HT1080 (cell line): ENCODE measurements at regions not wholly inside any gene's neighbourhood (a gene's known extent, or its start where the extent isn't known, plus 50 kb on each side); places are given as distances from the start of the nearest gene placed in this dataset.

Experiments used
- DNase-seq: peaks from one replicate; pipeline ENCODE4 v3.0.0-alpha.2; 2015; ENCODE audit warnings: low read depth

- no peak for DNase-seq
Observed at GRCh38 chr5:4977416-4978110, 162.6 kb upstream of the ADAMTS16 start.

- DNase-seq = no peak
Observed at GRCh38 chr5:4980201-4980600, 159.9 kb upstream of the ADAMTS16 start.

DNA sequence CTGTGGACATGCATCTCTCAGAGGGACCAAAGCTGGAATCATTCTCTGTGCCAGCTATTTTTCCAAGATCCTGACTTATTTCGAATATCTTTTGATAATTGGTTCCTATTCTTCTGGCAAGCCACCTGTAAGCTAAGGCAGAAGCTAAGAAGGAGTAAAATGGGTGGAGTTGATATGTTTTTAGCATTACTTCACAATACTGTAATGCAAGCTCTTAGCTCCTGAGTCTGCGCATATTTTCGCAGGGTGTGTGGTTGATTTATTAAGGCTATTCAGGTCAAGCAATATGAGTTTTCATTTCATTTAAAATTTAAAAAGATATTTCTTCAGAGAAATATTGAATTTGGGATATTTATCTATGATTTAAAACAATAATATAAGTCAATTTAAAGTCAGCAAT lies 158.5 kb upstream of the ADAMTS16 start:
- no peak for DNase-seq

DNA sequence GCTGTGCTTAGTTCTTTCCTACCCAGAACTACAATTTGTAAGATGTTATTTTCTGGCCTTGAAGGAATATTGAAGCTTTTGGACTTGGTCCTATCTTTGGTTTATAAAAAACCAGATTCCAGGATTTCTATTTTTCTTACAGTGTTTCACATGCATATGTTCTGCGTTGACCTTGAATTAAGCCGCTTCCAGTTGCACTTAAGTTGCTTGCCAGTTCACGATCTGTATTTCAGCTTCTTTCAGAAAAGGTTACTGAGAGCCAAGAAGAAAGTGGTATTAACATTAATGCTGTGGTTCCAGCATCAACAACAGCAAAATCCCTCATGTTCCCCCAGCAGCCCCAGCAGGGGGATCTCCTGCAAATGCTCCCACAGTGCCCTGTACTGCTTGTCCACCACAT lies 156.4 kb upstream of the ADAMTS16 start:
- no peak for DNase-seq

DNA sequence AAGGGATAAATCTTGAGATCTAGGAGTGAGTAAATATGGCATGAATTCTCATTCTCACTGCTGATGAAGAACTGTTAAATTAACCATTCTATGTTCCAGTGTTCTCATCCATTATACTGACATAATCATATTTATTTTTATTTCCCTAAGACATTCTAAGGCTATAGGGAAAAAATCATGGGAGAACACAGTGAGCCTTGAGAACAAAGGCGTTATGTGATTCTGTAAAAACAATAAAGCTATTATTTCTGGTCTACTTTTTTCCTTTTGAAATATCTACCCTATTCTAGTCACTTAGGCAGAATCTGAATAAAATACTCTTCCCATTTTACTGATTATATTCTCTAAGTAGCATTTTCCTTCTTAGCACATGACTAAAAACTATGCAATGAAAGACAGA lies 155.7 kb upstream of the ADAMTS16 start:
- no peak for DNase-seq

DNA sequence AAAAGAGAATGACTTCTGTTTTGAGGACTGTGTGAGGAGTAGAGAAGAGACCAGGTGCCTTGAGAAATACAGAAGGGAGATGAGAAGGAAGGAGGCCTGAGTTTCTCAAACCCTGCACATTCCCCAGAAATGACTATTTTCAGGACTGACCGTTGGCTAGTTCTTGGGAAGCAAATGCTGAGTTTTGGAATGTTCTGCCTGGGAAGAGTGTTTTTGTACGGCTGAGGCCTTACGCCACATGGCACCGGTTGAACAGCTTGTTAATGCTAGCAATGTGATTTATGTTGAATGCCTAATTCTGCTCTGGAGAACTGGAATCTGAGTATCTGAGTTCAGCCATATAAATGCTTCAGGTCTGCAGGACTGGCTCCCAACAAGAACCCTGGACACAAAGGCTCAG lies 152.7 kb upstream of the ADAMTS16 start:
- DNase-seq = no peak

DNA sequence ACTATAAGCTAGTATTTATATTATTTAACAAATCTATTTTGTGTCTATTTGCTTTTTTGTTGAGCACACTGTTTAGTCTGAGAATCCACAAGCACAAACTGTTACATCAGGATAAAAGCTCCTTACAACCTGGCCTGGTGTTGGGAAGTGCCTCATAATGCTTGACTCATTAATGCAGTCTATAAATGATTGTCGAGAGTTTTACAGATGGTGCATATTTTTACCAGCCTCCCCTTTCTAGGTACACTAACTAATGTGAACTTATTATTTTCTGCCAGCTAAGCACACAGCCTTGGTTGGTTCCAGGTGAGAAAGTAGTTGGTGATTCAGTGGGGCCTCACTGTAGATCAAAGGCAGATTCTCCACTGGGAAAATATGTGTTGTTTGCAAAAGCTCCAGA lies 151.0 kb upstream of the ADAMTS16 start:
- DNase-seq = no peak

DNA sequence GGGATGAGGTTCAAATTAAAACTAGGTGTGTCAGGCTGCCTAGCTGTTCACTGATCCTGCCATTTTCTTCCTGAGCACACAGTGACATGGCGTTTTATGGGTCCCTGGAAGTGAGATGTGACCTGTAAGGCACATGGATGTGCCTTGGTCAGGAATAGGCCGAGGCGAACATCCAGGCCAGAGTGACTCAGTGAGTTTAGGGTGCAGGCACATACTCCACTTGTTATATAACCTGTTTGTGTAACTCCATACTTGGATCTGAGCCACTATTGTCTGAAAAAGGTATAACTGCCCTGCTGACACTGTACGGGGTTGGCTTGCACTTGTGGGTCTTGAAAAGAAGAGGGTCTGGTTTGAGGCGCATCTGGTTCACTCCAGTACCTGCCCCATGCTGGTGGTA lies 150.1 kb upstream of the ADAMTS16 start:
- no peak for DNase-seq

GRCh38 chr5:4990462-4990861 lies 149.7 kb upstream of the ADAMTS16 start:
- no peak for DNase-seq

DNA sequence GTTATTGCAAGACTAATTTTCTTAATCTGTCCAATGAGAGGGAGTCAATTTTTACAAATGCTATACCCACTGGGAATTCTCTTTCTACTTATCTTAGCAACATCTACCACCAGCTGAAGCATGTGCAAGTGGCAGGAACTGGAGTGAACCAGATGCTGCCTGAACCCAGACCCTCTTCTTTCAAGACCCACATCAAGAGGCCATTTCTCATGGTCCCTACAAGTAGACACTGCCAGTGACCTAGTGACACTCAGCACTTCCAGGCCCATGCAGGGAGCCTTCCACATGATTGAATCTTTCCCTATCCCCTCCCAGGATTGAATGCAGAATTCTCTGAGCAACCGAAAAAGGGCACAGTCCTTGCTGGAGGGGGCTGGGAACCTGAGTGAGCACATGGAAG lies 148.2 kb upstream of the ADAMTS16 start:
- no peak for DNase-seq

DNA sequence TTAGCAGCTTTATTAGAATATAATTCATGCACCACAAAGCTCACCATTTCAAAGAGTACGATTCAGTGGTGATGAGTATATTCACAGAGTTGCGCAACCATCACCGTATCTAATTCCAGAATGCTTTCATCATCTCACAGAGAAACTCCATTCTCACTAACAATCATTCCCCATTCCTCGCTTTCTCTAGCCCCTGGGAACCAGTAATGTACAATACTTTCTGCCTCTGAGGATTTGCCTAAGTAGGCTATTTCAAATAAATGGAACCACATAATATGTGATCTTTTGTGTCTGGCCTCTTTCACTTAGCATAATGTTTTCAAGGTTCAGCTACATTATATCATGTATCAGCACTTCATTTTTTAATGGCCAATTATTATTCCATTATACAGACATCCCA lies 145.1 kb upstream of the ADAMTS16 start:
- peak; percentile 50 for DNase-seq

DNA sequence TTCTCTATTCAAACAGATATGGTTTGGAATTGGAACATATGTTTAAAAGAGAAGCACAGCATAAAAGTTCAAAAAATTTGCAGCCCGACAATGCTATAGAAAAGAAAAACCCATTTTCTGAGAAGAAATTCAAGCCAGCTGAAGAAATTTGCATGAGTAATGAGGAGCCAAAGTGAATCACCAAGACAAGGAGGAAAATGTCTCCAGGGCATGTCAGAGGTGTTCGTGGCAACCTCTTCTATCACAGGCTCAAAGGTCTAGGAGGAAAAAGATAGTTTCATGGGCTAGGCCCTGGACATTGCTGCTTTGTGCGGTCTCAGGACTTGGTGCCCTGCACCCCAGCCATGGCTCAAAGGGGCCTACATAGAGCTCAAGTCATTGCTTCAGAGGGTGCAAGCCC lies 134.8 kb upstream of the ADAMTS16 start:
- no peak for DNase-seq

- DNase-seq = no peak
Observed at GRCh38 chr5:5006548-5006947, 133.6 kb upstream of the ADAMTS16 start.

DNA sequence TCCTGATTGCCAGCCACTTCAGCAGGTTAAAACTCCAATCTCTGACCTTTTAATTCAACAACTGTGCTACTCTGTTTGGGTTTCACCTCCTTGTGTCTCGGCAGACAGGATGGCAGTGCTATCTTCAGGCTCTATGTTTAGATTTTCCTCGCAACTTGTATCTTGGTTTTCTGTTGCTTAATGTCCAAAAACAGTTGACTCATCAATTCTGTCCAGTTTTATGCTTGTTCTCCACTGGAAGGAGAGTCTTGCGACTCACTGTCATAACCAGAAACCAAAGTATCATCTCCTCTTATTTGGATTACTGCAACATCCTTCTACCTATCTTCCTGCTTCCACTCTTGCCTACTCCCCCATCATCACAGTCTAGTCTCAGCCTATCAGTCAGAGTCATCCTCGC lies 130.9 kb upstream of the ADAMTS16 start:
- no peak for DNase-seq

GRCh38 chr5:5011151-5011550 lies 129.0 kb upstream of the ADAMTS16 start:
- DNase-seq = no peak

GRCh38 chr5:5014586-5015235 lies 125.4 kb upstream of the ADAMTS16 start:
- peak; percentile 75 for DNase-seq

DNA sequence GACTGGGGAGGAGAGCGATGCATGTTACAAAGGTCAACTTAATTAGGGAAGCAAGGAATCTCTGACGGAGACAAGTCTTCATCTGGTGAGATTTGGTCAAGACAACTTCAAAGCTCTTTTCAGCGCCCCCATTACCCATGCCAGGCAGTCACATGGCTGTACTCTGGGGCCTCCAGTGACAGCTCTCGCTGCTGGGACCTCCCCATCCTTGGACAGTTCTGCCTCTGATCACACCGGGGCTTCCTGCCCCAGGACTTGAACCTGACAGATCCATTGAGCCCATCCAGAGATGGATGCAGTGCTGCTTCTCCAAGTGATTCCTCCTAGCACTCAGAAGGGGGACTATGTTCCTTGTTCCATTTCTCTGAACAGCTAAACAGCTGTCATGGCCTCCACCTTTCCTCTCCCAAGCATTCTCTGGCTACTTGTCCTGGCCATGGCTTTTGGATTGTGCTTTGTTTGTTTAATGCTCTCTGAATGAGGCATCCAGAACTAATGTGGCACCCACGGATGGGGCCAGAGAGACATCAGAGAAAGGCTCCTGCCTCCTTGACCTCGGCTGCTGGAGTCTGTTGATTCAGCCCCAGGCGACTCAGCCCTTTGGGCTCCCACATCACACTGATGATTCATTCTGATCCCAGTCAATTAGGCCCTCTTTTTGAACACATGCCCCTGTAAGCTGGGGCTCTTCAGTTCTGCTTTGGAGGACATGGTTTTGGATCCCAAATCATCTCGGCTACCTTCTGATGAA lies 122.1 kb upstream of the ADAMTS16 start:
- peak; percentile 76 for DNase-seq

- peak; percentile 59 for DNase-seq
Observed at GRCh38 chr5:5018578-5018970, 121.6 kb upstream of the ADAMTS16 start.

DNA sequence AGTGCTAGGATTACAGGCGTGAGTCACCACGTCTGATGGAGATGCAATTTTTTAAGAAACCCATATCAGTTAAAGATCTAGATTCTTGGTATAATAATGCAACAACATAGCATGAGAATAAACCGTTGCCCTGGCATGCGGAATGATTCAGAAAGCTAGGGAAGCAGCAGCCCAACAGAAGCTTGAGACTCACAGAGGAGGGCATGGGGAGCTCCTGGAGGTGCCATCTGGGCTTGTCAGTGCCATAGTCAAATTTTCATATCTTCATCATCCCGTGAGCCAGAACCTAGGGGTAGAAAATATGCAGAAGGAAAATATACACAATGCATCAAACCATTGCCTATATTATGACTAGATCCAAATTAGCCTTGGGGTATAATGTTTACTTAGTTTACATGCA lies 118.7 kb upstream of the ADAMTS16 start:
- no peak for DNase-seq

GRCh38 chr5:5025098-5025773 lies 114.9 kb upstream of the ADAMTS16 start:
- DNase-seq = no peak

GRCh38 chr5:5025774-5026408 lies 114.2 kb upstream of the ADAMTS16 start:
- DNase-seq = peak; percentile 76

DNA sequence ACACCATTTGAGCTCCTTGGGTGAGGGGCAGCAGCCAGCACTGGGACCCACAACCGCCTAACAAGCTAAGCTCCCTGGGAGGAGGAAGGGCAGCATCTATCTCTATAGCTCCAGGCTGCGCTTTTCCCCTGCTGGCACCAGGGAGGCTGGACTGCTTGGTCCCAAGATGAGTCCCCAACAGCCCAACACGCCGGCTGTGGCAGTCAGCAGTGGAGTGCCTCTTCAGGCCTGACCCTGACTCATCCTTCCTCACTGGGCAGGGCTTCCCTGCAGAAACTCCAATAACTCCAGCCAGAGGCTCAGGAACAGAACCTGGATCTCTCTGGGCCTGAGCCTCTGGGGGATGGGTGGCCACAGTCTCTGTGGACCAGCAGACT lies 113.7 kb upstream of the ADAMTS16 start:
- peak; percentile 58 for DNase-seq
